ENCODE measurements at regions not wholly inside any gene's neighbourhood (a gene's known extent, or its start where the extent isn't known, plus 50 kb on each side); places are given as distances from the start of the nearest gene placed in this dataset.

GRCh38 chr21:35825370-35826353 is 234.7 kb downstream of the SETD4 start:
- no peak for ATAC-seq (ENCODE audit: low FRiP score)
- TF ChIP-seq CTCF (IDR thresholded peaks at IDR 0.05), result no peak
- no peak for DNase-seq (ENCODE audit: low spot score)

GRCh38 chr21:35824136-35824535 is 236.2 kb downstream of the SETD4 start:
- TF ChIP-seq CTCF (IDR thresholded peaks at IDR 0.05), result no peak
- ATAC-seq (ENCODE audit: low FRiP score), result no peak
- DNase-seq (ENCODE audit: low spot score), result no peak

GRCh38 chr21:35819134-35819533 is 241.2 kb downstream of the SETD4 start:
- DNase-seq (ENCODE audit: low spot score), result no peak
- no peak for ATAC-seq (ENCODE audit: low FRiP score)
- no peak for TF ChIP-seq CTCF (IDR thresholded peaks at IDR 0.05)

DNA sequence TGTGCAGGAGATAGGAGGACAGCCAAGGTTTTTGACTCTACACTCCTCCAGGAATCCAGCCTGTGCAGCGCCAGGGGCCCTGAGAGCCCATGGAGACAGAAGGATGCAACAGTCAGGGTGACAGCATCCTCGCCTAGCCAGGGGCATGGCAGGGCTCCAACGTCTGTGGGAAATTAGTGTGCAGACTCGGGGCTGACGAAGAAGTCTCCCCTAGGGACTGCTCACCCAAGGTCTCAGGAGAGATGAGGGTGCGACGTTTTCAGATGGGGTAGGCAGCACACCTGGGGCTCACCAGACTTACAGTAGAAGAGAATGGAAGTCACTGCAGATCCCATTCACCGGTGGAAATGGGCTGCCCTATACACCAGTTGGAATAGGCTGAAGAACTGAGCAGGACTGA is 241.7 kb downstream of the SETD4 start:
- DNase-seq (ENCODE audit: low spot score), result no peak
- TF ChIP-seq CTCF (IDR thresholded peaks at IDR 0.05), result no peak
- ATAC-seq (ENCODE audit: low FRiP score), result no peak

GRCh38 chr21:35814858-35815619 is 245.3 kb downstream of the SETD4 start:
- ATAC-seq (ENCODE audit: low FRiP score) (no peak), DNase-seq (ENCODE audit: low spot score) (no peak)
- TF ChIP-seq CTCF (IDR thresholded peaks at IDR 0.05), result no peak

DNA sequence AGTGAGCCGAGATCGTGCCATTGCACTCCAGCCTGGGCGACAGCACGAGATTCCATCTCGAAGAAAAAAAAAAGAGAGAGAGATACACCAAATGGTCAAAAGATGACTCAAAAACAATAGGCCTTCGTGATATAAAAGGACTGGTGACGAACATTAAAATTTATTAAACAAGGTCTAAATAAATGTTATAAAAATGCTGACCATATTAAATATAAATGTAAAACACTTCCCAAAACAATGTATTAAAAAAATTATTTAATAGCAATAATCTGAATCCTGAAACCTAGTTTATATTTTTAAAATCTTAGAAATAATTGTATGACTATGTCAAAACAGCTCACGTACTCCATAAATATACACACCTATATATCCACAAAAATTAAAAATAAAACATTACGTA is 247.6 kb downstream of the SETD4 start:
- no peak for TF ChIP-seq CTCF (IDR thresholded peaks at IDR 0.05)
- DNase-seq (ENCODE audit: low spot score) (no peak), ATAC-seq (ENCODE audit: low FRiP score) (no peak)
